ENCODE measurements at regions not wholly inside any gene's neighbourhood (a gene's known extent, or its start where the extent isn't known, plus 50 kb on each side); places are given as distances from the start of the nearest gene placed in this dataset.

DNA sequence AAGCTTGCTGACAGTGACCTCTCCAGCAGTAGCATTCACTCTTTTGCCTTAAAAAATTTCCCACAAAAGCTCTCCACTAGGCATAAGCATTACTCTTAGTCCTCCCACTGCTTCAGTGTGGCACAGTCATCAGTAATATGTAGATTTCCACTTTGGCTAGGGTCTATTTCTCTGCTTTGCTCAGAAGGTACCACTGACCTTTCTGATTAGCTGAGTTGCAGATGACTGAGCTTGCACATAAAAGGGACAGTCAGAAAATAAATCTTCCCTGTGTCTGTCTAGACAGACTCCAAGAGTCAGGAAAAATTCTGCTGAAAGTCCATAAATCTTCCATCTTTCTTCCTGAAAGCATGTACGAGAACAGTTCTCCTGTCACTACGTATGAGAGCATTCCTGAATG is 56.6 kb upstream of the APP start:
- TF ChIP-seq, protein P1, sequence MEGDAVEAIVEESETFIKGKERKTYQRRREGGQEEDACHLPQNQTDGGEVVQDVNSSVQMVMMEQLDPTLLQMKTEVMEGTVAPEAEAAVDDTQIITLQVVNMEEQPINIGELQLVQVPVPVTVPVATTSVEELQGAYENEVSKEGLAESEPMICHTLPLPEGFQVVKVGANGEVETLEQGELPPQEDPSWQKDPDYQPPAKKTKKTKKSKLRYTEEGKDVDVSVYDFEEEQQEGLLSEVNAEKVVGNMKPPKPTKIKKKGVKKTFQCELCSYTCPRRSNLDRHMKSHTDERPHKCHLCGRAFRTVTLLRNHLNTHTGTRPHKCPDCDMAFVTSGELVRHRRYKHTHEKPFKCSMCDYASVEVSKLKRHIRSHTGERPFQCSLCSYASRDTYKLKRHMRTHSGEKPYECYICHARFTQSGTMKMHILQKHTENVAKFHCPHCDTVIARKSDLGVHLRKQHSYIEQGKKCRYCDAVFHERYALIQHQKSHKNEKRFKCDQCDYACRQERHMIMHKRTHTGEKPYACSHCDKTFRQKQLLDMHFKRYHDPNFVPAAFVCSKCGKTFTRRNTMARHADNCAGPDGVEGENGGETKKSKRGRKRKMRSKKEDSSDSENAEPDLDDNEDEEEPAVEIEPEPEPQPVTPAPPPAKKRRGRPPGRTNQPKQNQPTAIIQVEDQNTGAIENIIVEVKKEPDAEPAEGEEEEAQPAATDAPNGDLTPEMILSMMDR (IDR thresholded peaks at IDR 0.05), result no peak
- TF ChIP-seq POLR2A (IDR thresholded peaks at IDR 0.05) (no peak), POLR2AphosphoS5 (IDR thresholded peaks at IDR 0.05) (no peak)

Data from breast epithelium (tissue), 3 donors.